ENCODE measurements at regions not wholly inside any gene's neighbourhood (a gene's known extent, or its start where the extent isn't known, plus 50 kb on each side); places are given as distances from the start of the nearest gene placed in this dataset.

DNA sequence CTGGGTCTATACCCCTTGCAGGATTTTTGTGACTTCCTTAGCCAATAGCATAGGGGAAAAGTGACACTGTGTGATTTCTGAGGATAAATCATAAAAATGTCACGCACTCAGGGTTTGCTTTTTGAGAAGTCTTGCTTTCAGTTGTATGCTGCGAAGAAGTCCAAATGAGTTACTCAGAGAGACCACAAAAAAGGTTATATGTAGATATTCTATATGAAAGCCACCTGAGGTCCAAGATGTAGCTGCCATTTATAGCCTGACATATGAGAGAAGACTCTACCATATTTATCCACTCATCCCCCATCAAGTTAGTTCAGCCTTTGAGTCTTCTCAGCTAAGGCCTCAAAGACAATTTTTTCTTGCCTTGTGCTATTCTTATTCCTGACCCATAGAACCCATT lies 488.3 kb upstream of the MAP2 start:
- no peak for DNase-seq
- H3K4me1 ChIP-seq (ENCODE audit: insufficient read depth, low read length), result no peaks in the 10 kb centered on the region
- no peaks in the 10 kb centered on the region for H3K27me3 Mint-ChIP-seq (ENCODE audit: low read depth)

More for the DNA sequence above, 488.3 kb upstream of the MAP2 start:
- Histone ChIP-seq H3K79me1 (ENCODE audit: insufficient read depth, low read depth, low read length, poor library complexity, severe bottlenecking) (no peaks in the 10 kb centered on the region), H2AFZ (ENCODE audit: low read length) (no peak overlapping the region), H2BK120ac (ENCODE audit: low read depth, low read length, poor library complexity, severe bottlenecking) (no peak overlapping the region), H3K27me3 (ENCODE audit: insufficient read depth, low read length) (no peaks in the 10 kb centered on the region), H3K9me3 (ENCODE audit: control insufficient read depth, low read depth, low read length) (no peaks in the 10 kb centered on the region), H4K20me1 (ENCODE audit: control insufficient read depth, insufficient read depth, insufficient read length) (no peaks in the 10 kb centered on the region), H3K56ac (ENCODE audit: insufficient read length, low read depth, low read length) (no peak overlapping the region), H2BK5ac (ENCODE audit: insufficient read length, low read length) (no peak overlapping the region), H3K23ac (ENCODE audit: insufficient read length, low read depth, low read length) (no peak overlapping the region), H3K9ac (ENCODE audit: extremely low read depth, insufficient read length, low read length) (no peak overlapping the region), H3K14ac (ENCODE audit: insufficient read depth, low read length) (no peak overlapping the region), H3K79me2 (ENCODE audit: insufficient read depth, low read length) (no peaks in the 10 kb centered on the region), H2AK5ac (ENCODE audit: insufficient read length, low read length) (no peak overlapping the region), H2BK20ac (ENCODE audit: low read depth, low read length, poor library complexity, severe bottlenecking) (no peak overlapping the region), H3K18ac (ENCODE audit: insufficient read length, low read depth, low read length) (no peak overlapping the region), H3T11ph (ENCODE audit: low read length) (no peak overlapping the region), H2BK15ac (ENCODE audit: low read depth, low read length) (no peak overlapping the region), H3K23me2 (ENCODE audit: insufficient read length, low read depth, low read length, poor library complexity, severe bottlenecking) (no peaks in the 10 kb centered on the region), H4K8ac (replicated peaks; ENCODE audit: insufficient read length, low read depth, low read length) (no peak overlapping the region), H4K5ac (ENCODE audit: insufficient read length, low read depth, low read length) (no peak overlapping the region), H3K4me2 (ENCODE audit: insufficient read depth, insufficient read length, low read length) (no peak overlapping the region), H2BK12ac (ENCODE audit: insufficient read length, low read depth, low read length) (no peak overlapping the region), H3K4ac (ENCODE audit: low read depth, low read length) (no peak overlapping the region), H3K27ac (ENCODE audit: insufficient read length, low read depth, low read length) (no peak overlapping the region), H4K91ac (ENCODE audit: insufficient read length, low read depth, low read length) (no peak overlapping the region)
- no peaks in the 10 kb centered on the region for H3K36me3 Mint-ChIP-seq (ENCODE audit: insufficient read depth in 1 of 3, low read depth in 3 of 3)
- TF ChIP-seq, protein P1, sequence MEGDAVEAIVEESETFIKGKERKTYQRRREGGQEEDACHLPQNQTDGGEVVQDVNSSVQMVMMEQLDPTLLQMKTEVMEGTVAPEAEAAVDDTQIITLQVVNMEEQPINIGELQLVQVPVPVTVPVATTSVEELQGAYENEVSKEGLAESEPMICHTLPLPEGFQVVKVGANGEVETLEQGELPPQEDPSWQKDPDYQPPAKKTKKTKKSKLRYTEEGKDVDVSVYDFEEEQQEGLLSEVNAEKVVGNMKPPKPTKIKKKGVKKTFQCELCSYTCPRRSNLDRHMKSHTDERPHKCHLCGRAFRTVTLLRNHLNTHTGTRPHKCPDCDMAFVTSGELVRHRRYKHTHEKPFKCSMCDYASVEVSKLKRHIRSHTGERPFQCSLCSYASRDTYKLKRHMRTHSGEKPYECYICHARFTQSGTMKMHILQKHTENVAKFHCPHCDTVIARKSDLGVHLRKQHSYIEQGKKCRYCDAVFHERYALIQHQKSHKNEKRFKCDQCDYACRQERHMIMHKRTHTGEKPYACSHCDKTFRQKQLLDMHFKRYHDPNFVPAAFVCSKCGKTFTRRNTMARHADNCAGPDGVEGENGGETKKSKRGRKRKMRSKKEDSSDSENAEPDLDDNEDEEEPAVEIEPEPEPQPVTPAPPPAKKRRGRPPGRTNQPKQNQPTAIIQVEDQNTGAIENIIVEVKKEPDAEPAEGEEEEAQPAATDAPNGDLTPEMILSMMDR (conservative IDR thresholded peaks at IDR 0.05), result no peak
- no peaks in the 10 kb centered on the region for H3K4me1 Mint-ChIP-seq
- no CpG with 5 or more reads among the region's 2 CpGs for WGBS (ENCODE audit: extremely low coverage, insufficient read length, low lambda C conversion rate)
- no peaks in the 10 kb centered on the region for H3K9me3 Mint-ChIP-seq
- H3K27ac Mint-ChIP-seq, result no peak overlapping the region
- no peak overlapping the region for H3K4me3 Mint-ChIP-seq

Data from H9 (cell line).